ENCODE measurements at regions not wholly inside any gene's neighbourhood (a gene's known extent, or its start where the extent isn't known, plus 50 kb on each side); places are given as distances from the start of the nearest gene placed in this dataset.

DNA sequence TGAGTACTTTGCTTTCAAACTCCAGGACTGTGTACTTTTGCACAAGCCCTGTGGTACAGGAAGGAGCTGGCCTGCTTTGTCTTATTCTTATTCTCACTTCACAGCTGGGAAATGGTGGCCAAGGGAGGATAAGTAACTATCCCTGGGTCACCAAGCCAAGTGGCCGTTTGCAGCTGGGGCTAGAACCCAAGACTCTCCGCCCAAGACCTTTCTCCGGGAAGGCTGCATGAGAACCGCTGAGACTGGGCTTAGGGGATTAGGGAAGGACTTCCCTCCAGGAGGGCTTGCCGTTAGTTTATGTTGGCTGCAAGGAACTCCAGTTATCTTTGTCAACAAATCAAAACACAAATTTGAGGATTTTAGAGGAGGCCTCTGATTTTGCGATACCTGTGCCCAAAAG is 109.5 kb upstream of the ADRA1D start:
- H3K9me3 ChIP-seq (ENCODE audit: low read length) = no peaks in the 10 kb centered on the region
- no peak overlapping the region for H3K4me2 ChIP-seq (ENCODE audit: low read length)
- H3K4me3 ChIP-seq (ENCODE audit: low read length) = no peak overlapping the region
- H3K27me3 ChIP-seq (ENCODE audit: insufficient read depth, low read depth, low read length) = no peaks in the 10 kb centered on the region
- H3K9me2 ChIP-seq (ENCODE audit: insufficient read depth, low read length) = no peaks in the 10 kb centered on the region
- H3K79me2 ChIP-seq (replicated peaks; ENCODE audit: insufficient read depth, low read length) = no peaks in the 10 kb centered on the region
- H3K9ac ChIP-seq (ENCODE audit: low read length) = no peak overlapping the region
- H3K27ac ChIP-seq (ENCODE audit: low read length) = no peak overlapping the region
- TF ChIP-seq TAF1 (IDR thresholded peaks at IDR 0.05; ENCODE audit: low read depth) = no peak
- TF ChIP-seq SMC3 (conservative IDR thresholded peaks at IDR 0.05; ENCODE audit: poor library complexity) = no peak
- TF ChIP-seq EP300 (conservative IDR thresholded peaks at IDR 0.05; ENCODE audit: poor library complexity, severe bottlenecking) = no peak
- no peak for TF ChIP-seq POLR2AphosphoS5 (IDR thresholded peaks at IDR 0.05)
- TF ChIP-seq, protein P1, sequence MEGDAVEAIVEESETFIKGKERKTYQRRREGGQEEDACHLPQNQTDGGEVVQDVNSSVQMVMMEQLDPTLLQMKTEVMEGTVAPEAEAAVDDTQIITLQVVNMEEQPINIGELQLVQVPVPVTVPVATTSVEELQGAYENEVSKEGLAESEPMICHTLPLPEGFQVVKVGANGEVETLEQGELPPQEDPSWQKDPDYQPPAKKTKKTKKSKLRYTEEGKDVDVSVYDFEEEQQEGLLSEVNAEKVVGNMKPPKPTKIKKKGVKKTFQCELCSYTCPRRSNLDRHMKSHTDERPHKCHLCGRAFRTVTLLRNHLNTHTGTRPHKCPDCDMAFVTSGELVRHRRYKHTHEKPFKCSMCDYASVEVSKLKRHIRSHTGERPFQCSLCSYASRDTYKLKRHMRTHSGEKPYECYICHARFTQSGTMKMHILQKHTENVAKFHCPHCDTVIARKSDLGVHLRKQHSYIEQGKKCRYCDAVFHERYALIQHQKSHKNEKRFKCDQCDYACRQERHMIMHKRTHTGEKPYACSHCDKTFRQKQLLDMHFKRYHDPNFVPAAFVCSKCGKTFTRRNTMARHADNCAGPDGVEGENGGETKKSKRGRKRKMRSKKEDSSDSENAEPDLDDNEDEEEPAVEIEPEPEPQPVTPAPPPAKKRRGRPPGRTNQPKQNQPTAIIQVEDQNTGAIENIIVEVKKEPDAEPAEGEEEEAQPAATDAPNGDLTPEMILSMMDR (IDR thresholded peaks at IDR 0.05; ENCODE audit: poor library complexity, severe bottlenecking) = no peak
- no peak for TF ChIP-seq MXI1 (conservative IDR thresholded peaks at IDR 0.05; ENCODE audit: poor library complexity, severe bottlenecking)
- TF ChIP-seq, protein P2, sequence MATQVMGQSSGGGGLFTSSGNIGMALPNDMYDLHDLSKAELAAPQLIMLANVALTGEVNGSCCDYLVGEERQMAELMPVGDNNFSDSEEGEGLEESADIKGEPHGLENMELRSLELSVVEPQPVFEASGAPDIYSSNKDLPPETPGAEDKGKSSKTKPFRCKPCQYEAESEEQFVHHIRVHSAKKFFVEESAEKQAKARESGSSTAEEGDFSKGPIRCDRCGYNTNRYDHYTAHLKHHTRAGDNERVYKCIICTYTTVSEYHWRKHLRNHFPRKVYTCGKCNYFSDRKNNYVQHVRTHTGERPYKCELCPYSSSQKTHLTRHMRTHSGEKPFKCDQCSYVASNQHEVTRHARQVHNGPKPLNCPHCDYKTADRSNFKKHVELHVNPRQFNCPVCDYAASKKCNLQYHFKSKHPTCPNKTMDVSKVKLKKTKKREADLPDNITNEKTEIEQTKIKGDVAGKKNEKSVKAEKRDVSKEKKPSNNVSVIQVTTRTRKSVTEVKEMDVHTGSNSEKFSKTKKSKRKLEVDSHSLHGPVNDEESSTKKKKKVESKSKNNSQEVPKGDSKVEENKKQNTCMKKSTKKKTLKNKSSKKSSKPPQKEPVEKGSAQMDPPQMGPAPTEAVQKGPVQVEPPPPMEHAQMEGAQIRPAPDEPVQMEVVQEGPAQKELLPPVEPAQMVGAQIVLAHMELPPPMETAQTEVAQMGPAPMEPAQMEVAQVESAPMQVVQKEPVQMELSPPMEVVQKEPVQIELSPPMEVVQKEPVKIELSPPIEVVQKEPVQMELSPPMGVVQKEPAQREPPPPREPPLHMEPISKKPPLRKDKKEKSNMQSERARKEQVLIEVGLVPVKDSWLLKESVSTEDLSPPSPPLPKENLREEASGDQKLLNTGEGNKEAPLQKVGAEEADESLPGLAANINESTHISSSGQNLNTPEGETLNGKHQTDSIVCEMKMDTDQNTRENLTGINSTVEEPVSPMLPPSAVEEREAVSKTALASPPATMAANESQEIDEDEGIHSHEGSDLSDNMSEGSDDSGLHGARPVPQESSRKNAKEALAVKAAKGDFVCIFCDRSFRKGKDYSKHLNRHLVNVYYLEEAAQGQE (IDR thresholded peaks at IDR 0.05; ENCODE audit: borderline replicate concordance) = no peak
- no peak for TF ChIP-seq EZH2 (IDR thresholded peaks at IDR 0.05; ENCODE audit: borderline replicate concordance, insufficient read depth, low read length, poor library complexity, severe bottlenecking)
- TF ChIP-seq RAD21 (conservative IDR thresholded peaks at IDR 0.05) = no peak
- no peaks in the 10 kb centered on the region for H3F3A ChIP-seq (ENCODE audit: insufficient read depth, low read length, poor library complexity, severe bottlenecking)
- no peaks in the 10 kb centered on the region for H3K36me3 ChIP-seq (ENCODE audit: insufficient read depth, low read length)
- H2AFZ ChIP-seq (ENCODE audit: low read depth, low read length) = no peak overlapping the region
- no peaks in the 10 kb centered on the region for H4K20me1 ChIP-seq (ENCODE audit: insufficient read depth)

DNA sequence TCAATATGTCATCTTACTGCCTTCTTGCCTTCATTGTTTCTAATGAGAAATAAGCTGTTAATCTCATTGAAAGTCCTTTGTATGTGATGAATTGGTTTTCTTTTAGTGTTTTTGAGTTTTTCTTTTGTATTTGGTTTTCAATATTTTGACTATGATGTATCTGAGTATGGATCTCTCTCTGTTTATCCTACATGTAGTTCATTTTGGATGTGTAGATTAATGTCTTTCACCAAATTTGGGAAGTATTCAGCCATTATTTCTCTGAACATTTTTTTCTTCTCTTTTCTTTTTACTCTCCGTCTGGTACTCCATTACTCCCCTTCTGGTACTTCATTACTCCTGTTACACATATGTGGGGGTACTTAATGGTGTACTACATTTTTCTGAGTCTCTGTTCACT is 103.3 kb upstream of the ADRA1D start:
- Histone ChIP-seq H3K4me2 (ENCODE audit: low read length) (no peak overlapping the region), H3K4me3 (ENCODE audit: low read length) (no peak overlapping the region), H3F3A (ENCODE audit: insufficient read depth, low read length, poor library complexity, severe bottlenecking) (no peaks in the 10 kb centered on the region), H3K79me2 (replicated peaks; ENCODE audit: insufficient read depth, low read length) (no peaks in the 10 kb centered on the region), H2AFZ (ENCODE audit: low read depth, low read length) (no peak overlapping the region), H4K20me1 (ENCODE audit: insufficient read depth) (no peaks in the 10 kb centered on the region), H3K27me3 (ENCODE audit: insufficient read depth, low read depth, low read length) (no peaks in the 10 kb centered on the region), H3K9me2 (ENCODE audit: insufficient read depth, low read length) (no peaks in the 10 kb centered on the region), H3K27ac (ENCODE audit: low read length) (no peak overlapping the region), H3K36me3 (ENCODE audit: insufficient read depth, low read length) (no peaks in the 10 kb centered on the region), H3K9ac (ENCODE audit: low read length) (no peak overlapping the region), H3K9me3 (ENCODE audit: low read length) (no peaks in the 10 kb centered on the region)
- TF ChIP-seq, protein P1 (IDR thresholded peaks at IDR 0.05; ENCODE audit: poor library complexity, severe bottlenecking) = no peak
- no peak for TF ChIP-seq SMC3 (conservative IDR thresholded peaks at IDR 0.05; ENCODE audit: poor library complexity)
- TF ChIP-seq EZH2 (IDR thresholded peaks at IDR 0.05; ENCODE audit: borderline replicate concordance, insufficient read depth, low read length, poor library complexity, severe bottlenecking) = no peak
- no peak for TF ChIP-seq TAF1 (IDR thresholded peaks at IDR 0.05; ENCODE audit: low read depth)
- TF ChIP-seq POLR2AphosphoS5 (IDR thresholded peaks at IDR 0.05) = no peak
